MG63 (cell line): ENCODE measurements at regions not wholly inside any gene's neighbourhood (a gene's known extent, or its start where the extent isn't known, plus 50 kb on each side); places are given as distances from the start of the nearest gene placed in this dataset.
"Not testable (repeated sequence)": the region's sequence is repeated elsewhere in the genome, so short reads cannot be mapped to it uniquely, and the experiment has no call there.

Source experiments
- DNase-seq: peaks from one replicate; pipeline ENCODE4 v3.0.0-alpha.2; 2020
- H3K27me3 ChIP-seq: fragments of 250-450 bp; sonication (Bioruptor Pico); 2 replicates; pipeline ENCODE4 v1.5.1; 2020; ENCODE audit warnings: mild to moderate bottlenecking, moderate library complexity
- H3K36me3 ChIP-seq: fragments of 250-450 bp; sonication (Bioruptor Pico); 2 replicates; pipeline ENCODE4 v1.5.1; 2020; ENCODE audit warnings: mild to moderate bottlenecking, moderate library complexity
- H3K4me3 ChIP-seq: fragments of 250-450 bp; sonication (Bioruptor Pico); 2 replicates; pipeline ENCODE4 v1.5.1; 2020; ENCODE audit warnings: mild to moderate bottlenecking, moderate library complexity
- H3K9me3 ChIP-seq: fragments of 250-450 bp; sonication (Bioruptor Pico); 2 replicates; pipeline ENCODE4 v1.5.1; 2020; ENCODE audit warnings: mild to moderate bottlenecking, moderate library complexity

- H3K36me3 ChIP-seq, H3K4me3 ChIP-seq, H3K27me3 ChIP-seq, DNase-seq, H3K9me3 ChIP-seq: not testable (repeated sequence)
Measured at GRCh38 chr16:29169295-29169994, 184.6 kb downstream of the LAT start.

GRCh38 chr16:29168515-29169259, 183.8 kb downstream of the LAT start:
- H3K4me3 ChIP-seq, H3K9me3 ChIP-seq, H3K27me3 ChIP-seq, H3K36me3 ChIP-seq: not testable (repeated sequence)
- peak; percentile 22 for DNase-seq

GRCh38 chr16:29164442-29165089, 179.7 kb downstream of the LAT start:
- not testable (repeated sequence) for H3K9me3 ChIP-seq, H3K4me3 ChIP-seq, H3K27me3 ChIP-seq, DNase-seq, H3K36me3 ChIP-seq

GRCh38 chr16:29160171-29160570, 175.3 kb downstream of the LAT start:
- not testable (repeated sequence) for H3K9me3 ChIP-seq, H3K36me3 ChIP-seq, H3K27me3 ChIP-seq, DNase-seq, H3K4me3 ChIP-seq

- H3K27me3 ChIP-seq, H3K4me3 ChIP-seq, H3K36me3 ChIP-seq, DNase-seq, H3K9me3 ChIP-seq: not testable (repeated sequence)
Measured at GRCh38 chr16:29159603-29160002, 174.8 kb downstream of the LAT start.

GRCh38 chr16:29158785-29159184, 173.9 kb downstream of the LAT start:
- Histone ChIP-seq H3K4me3 (no peak overlapping the region), H3K9me3 (no peaks in the 10 kb centered on the region), H3K27me3 (no peaks in the 10 kb centered on the region), H3K36me3 (no peaks in the 10 kb centered on the region)
- DNase-seq, result no peak

GRCh38 chr16:29158031-29158784, 173.4 kb downstream of the LAT start:
- DNase-seq, H3K9me3 ChIP-seq, H3K4me3 ChIP-seq, H3K27me3 ChIP-seq, H3K36me3 ChIP-seq: not testable (repeated sequence)

GRCh38 chr16:29157051-29157923, 172.4 kb downstream of the LAT start:
- peak; percentile 78 for DNase-seq
- H3K9me3 ChIP-seq, H3K36me3 ChIP-seq, H3K27me3 ChIP-seq, H3K4me3 ChIP-seq: not testable (repeated sequence)

GRCh38 chr16:29156511-29156910, 171.7 kb downstream of the LAT start:
- no peaks in the 10 kb centered on the region for H3K36me3 ChIP-seq
- H3K4me3 ChIP-seq, result no peak overlapping the region
- no peaks in the 10 kb centered on the region for H3K27me3 ChIP-seq
- H3K9me3 ChIP-seq, result no peaks in the 10 kb centered on the region
- no peak for DNase-seq

- H3K9me3 ChIP-seq, H3K4me3 ChIP-seq, H3K27me3 ChIP-seq, DNase-seq, H3K36me3 ChIP-seq: not testable (repeated sequence)
Measured at GRCh38 chr16:29155866-29156200, 171.0 kb downstream of the LAT start.

- H3K27me3 ChIP-seq, H3K4me3 ChIP-seq, H3K9me3 ChIP-seq, H3K36me3 ChIP-seq, DNase-seq: not testable (repeated sequence)
Measured at GRCh38 chr16:29155131-29155865, 170.4 kb downstream of the LAT start.

- no peak overlapping the region for H3K4me3 ChIP-seq
- no peaks in the 10 kb centered on the region for H3K27me3 ChIP-seq
- no peaks in the 10 kb centered on the region for H3K9me3 ChIP-seq
- no peaks in the 10 kb centered on the region for H3K36me3 ChIP-seq
- DNase-seq, result no peak
Measured at GRCh38 chr16:29154676-29155121, 169.8 kb downstream of the LAT start.

GRCh38 chr16:29154088-29154487, 169.2 kb downstream of the LAT start:
- H3K36me3 ChIP-seq, result no peaks in the 10 kb centered on the region
- no peaks in the 10 kb centered on the region for H3K9me3 ChIP-seq
- no peaks in the 10 kb centered on the region for H3K27me3 ChIP-seq
- DNase-seq, result no peak
- no peak overlapping the region for H3K4me3 ChIP-seq

GRCh38 chr16:29153307-29153706, 168.5 kb downstream of the LAT start:
- not testable (repeated sequence) for H3K9me3 ChIP-seq, H3K27me3 ChIP-seq, DNase-seq, H3K4me3 ChIP-seq, H3K36me3 ChIP-seq

GRCh38 chr16:29152544-29153031, 167.7 kb downstream of the LAT start:
- H3K36me3 ChIP-seq, H3K4me3 ChIP-seq, DNase-seq, H3K27me3 ChIP-seq, H3K9me3 ChIP-seq: not testable (repeated sequence)

- no peak for DNase-seq
- H3K36me3 ChIP-seq, result no peaks in the 10 kb centered on the region
- H3K27me3 ChIP-seq, result no peaks in the 10 kb centered on the region
- no peaks in the 10 kb centered on the region for H3K9me3 ChIP-seq
- no peak overlapping the region for H3K4me3 ChIP-seq
Measured at GRCh38 chr16:29151317-29151716, 166.5 kb downstream of the LAT start.
